ENCODE measurements at regions not wholly inside any gene's neighbourhood (a gene's known extent, or its start where the extent isn't known, plus 50 kb on each side); places are given as distances from the start of the nearest gene placed in this dataset.
"Not testable (repeated sequence)": the region's sequence is repeated elsewhere in the genome, so short reads cannot be mapped to it uniquely, and the experiment has no call there.

DNA sequence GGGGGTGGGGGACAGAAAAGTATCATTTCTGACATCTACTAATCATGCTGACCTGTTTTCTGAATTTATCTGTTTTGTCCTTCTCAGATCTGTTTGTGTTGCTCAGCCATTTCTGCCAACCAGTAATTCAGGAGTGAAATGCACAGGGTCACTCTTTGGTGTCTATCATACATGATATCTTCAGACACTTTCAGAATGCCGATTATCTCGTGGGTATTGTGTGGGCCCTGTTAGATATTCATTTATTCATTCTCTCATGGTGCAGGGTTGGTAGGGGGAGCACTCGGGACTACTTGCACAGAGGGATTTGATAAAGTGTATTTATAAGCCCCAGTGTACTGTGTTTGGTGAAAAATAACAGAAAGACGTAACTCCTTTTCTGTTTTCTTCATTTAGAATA, 101.2 kb upstream of the CITED2 start:
- DNase-seq (ENCODE audit: low read depth in 2 of 2) = no peak

DNA sequence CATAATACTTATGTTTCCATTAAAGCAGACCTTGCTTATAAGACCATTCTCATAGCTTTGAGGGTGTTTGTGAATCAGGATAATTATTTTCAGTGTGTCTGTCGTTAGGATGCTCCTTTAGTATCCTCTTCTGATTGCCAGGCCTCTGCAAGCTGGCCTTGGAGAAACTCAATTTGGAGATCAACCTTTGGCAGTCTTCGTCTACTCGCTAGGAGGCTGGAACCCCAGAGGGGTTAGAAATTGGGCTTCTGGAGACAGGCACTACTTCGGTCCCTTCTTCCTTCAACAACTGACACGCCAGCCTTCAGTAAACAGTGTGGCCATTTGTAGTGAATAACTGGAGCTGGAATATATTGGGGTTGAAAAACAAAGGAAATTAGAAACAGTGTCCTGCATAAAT, 100.8 kb upstream of the CITED2 start:
- DNase-seq (ENCODE audit: low read depth in 2 of 2) = no peak

DNA sequence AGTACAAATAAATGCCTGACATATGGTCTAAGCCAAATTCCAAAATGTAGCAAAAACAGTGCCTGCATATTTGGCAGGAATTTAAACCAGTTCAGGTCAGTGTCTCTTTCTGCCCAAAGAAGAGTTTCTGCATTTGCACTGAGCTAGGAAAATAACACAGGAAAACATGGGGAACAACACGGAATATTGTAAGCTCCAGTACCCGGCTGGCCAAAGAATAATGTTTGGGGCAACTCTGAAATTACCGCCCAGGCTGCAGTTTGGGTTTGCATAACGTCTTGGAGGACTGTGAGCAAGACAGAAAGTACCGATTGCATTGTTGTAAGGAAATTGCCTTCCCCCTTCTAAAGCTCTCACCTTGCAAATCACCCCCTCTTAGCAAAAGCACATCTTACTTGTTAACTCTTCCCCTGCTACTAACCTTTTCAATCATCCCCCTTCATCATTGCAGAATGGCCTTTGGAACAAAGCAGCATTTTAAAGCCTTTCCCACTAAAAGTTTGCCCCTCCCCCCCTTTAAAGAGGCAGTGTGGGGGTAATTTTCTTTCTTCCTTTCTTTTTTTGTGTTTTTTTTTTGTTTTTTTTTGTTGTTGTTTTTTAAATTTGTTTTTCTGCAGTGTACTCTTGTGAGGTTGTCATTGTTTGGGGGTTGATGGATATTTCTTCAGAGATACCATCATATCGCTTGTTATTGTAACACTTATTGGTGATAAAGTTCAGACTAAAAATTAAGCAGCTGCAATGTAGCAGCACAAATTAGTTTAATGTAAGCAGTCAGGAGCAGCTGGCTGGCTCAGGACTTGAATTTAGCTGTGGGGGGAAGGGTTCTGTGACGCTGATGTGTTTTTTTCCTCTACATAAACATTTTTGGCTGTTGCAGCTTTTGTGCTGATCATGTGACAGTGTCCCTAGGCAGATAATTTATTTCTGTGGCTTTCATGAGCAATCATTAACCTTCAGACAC, 100.0 kb upstream of the CITED2 start:
- DNase-seq (ENCODE audit: low read depth in 2 of 2) = no peak

DNA sequence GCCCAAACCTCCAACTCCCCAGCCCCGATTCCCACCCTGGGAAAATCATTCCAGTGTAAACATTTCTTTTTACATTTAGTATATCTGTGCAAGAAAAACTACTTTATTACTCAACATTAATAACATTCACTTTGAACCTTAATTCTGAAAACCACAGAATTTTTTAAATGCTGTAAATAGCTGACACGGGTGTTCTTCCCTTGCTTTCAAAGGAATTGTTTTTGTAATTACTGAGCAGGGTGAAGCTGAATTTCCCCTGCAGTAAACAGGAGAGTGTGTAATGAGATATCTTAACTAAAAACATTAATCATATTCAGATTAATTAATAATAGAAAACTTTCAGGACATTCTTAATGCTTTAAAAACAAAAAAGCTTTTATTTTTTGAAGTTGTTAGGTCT, 99.3 kb upstream of the CITED2 start:
- no peak for DNase-seq (ENCODE audit: low read depth in 2 of 2)

DNA sequence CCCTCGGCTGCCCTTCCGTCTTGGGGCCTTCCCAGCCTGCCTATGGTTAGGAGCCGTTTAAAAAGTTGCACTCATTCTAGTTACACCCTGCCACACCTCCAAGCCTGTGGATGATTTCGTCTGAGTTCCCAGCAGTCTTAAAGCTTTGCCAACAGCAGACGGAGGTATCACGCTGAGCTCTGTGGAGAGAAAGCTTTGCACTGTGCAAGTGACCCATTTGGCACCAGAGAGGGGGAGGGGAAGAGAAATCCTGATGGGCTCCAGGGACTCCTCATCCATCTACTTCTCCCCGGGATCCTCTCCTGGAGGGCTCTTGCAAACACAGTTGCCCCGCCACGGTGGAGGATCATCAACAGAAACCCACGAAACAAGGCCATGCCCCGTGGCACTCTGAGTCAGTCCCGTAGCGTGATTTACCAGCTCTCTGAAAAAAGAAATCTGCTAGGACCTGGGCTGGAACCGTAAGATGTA, 98.8 kb upstream of the CITED2 start:
- no peak for DNase-seq (ENCODE audit: low read depth in 2 of 2)

DNA sequence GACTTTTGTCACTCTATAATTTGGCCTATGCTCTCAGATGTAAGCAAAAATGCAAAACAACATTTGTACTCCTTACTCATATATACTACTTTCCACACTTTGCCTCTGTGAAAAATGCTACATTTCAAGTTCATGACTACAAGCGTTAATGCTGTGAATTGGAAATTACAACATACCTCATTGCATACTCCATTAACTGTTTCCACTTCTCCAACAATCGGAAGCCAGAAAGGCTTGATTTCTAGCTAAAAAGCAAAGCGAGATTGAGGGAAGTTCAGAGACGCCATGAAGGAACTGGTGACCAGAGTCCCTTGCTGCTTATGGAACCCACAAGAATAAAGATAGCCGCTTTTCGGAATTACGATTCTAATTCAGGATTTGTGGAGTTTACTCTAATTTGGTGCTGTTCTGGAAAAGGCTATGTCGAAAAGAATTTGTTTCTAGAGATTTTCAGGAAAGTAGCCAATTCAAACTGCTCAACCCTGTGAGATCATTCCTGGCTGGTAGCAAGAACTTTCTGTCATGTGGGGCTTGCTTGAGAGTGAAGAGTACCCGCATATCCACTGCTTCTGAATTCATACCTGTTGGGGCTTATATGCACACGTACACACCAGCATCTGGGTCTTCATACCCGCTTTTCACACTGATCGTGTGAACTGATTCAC, 98.0 kb upstream of the CITED2 start:
- DNase-seq (ENCODE audit: low read depth in 2 of 2) = no peak

DNA sequence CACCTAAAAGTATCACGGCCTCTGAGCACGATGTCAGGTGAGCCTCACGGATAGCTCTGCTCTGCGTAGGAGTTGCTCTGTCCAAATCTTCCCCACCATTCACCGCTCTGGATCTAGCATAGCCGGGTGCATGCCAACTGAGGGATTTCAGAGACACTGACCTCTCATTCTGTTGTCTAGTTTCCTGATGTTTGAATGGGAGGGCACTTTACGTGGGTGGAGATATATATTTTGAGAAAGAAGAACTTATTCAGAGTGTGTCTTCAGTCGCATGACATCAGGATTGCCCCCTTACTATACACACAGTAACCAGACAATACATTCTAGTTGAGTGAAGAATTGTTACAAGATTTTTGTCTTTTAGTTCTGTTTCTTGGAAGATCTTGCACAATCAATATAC, 96.5 kb upstream of the CITED2 start:
- DNase-seq (ENCODE audit: low read depth in 2 of 2) = no peak

DNA sequence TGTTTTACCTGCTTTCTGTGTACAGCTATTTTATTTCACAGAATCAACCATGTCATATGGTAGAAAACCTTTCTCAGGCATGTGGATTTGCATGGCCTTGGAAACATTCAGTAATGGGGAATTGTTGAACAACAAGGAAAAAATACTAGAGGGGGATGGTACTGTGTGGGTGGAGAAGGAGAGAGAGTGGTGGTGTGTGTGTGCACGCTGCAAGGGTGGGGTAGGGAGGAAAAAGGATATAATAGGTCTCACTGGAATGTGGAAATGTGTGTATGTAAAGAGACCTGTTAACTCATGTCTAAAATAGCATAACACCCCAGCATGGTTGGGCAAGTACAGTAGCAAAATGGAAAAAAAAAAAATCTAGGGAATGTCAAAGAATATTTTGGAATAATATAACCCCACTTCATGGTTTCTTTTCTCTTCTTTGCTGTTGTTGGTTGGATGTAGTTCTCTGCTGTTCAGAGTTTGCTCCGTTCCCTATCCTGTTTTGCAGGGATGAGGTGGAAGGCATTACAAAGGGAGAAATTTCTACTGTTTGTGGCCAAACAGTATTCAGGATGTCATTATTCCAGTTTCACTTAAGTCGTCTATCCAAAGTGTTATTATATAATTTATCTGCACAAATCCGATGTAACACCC, 93.9 kb upstream of the CITED2 start:
- no peak for DNase-seq (ENCODE audit: low read depth in 2 of 2)

DNA sequence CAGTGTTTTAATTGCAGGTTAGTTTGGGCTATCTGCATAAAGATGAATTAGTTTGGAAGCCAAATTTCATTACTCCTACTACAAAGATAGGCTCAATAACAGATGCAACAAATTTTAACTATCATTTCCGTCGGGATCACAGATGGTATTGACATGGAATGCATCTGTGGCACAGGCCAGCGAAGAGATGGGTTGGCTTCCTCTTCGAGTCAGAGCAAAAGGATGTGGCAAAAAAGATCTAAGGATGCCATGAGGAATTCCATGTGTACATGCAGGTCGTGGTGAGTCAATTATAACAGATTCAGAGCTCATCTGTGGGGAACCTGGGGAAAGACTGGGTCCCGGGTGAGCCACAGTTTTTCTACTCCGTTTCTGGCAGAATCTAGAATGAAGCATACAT, 83.0 kb upstream of the CITED2 start:
- no peak for DNase-seq (ENCODE audit: low read depth in 2 of 2)

DNA sequence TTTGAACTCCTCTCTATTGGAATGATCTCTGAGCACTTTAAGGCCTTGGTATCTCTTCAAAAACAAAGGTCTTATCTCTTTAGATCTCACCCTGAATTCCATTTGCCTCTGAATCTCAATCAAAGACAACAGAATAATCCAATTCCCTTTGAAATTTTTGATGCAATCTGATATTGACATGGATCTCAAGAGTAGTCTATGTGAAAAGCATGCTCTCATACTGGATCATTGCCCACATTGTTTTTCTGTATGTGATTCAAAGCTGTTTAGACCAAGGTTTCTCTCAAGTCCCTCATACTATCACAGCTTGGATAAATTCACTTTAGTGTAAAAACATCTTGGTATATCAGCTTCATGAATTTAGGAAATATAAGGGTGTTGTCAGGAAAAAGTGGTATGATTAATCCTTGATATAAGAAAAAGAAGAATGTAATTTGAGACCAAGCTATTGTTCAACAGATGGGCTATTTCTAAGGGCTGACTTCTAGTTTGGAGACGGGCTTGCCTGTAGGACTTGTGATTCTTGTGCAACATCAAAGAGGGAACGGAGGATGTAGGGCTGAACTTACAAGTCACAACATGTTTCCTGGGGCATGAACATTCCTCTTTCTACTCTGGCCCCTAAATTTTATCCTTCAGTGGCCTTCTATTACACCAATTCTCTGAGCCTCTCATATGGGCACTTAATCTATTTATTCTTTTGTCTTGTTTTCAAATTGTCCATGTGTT, 77.9 kb upstream of the CITED2 start:
- DNase-seq (ENCODE audit: low read depth in 2 of 2) = no peak

DNA sequence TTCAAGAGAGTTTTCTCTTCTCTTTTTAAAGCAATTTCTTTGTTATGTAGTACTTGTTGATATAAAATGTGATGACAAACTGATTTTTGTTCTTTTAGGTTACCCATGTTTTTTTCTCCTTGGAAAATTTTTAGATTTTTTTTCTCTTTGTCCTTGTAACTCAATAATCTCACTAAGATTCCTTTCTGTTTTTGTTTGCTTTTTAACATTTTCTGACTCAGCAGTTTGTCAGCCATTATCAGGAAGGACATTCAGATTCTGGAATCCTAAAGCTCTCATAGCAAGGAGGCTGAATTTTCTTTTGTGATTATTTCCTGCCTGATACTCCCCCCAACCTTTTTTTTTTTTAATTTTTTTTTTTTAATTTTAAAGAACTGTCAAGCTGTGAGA, 75.2 kb upstream of the CITED2 start:
- no peak for DNase-seq (ENCODE audit: low read depth in 2 of 2)

DNA sequence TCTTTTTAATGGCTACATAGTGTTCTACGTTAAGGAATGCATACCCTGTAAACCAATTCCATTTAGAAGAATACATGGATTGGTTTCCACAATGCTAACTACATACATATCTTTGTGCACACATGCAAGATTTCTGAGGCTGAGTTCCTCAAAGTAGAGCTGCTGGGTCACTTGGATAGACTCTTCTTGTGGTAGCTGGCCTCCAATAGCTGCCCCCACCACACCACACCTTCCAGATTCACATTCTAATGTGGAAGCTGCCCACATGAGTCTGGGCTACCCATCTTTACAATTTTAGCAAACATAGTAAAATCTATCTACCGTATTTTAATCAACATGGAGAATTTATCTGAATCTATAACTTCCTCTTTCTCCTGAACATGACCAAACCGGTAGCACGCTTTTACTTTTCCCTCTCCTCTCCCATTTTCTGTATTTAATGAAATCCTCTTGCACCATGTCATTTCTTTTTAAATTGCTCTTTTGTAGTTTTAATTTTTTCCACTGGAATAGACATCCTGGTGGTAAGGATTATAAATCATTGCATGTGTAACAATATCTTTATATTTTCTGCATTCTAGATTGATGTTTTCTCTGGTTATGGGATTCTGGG, 74.7 kb upstream of the CITED2 start:
- no peak for DNase-seq (ENCODE audit: low read depth in 2 of 2)

DNA sequence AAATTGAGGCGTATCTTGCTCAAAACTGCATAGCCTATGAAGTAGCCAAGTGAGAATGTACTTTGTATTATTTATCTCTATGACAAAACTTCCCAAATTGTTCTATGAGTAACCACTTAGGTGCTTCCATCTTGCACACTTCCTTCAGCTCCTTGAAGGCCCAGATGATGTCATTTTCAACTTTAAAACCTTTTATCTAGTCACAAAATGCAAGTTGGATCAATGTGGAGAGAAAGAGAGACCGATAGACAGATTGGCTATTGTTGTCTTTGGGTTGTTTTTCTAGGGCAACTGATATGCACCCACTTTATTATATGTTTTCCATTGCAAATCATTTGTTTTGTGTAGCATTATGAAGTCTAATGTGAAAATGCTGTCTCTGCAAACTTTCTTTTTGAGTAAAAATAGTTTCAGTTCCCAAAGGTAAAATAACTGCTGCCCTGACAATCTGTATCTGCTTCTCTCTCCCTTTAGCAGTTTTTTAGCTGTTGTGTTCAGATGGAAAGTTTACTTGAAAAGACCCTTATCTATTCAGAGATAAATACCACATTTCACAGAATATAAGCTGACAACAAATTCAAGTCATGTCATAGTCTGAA, 73.7 kb upstream of the CITED2 start:
- no peak for DNase-seq (ENCODE audit: low read depth in 2 of 2)

DNA sequence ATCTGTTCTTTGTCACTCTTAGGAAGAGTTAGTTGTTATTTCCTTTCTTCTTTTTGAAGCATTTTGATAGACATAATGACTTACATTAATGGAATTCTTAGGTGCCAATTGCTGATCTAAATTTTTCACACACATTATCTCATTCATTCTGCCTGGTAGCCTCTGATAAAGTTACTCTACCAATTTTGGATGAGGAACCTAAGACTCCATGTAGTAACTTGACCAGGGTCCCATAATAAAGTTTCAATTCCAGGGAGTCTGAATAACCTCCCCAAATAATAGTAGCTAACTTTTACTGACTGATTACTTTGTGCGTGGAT, 73.2 kb upstream of the CITED2 start:
- DNase-seq (ENCODE audit: low read depth in 2 of 2) = no peak

DNA sequence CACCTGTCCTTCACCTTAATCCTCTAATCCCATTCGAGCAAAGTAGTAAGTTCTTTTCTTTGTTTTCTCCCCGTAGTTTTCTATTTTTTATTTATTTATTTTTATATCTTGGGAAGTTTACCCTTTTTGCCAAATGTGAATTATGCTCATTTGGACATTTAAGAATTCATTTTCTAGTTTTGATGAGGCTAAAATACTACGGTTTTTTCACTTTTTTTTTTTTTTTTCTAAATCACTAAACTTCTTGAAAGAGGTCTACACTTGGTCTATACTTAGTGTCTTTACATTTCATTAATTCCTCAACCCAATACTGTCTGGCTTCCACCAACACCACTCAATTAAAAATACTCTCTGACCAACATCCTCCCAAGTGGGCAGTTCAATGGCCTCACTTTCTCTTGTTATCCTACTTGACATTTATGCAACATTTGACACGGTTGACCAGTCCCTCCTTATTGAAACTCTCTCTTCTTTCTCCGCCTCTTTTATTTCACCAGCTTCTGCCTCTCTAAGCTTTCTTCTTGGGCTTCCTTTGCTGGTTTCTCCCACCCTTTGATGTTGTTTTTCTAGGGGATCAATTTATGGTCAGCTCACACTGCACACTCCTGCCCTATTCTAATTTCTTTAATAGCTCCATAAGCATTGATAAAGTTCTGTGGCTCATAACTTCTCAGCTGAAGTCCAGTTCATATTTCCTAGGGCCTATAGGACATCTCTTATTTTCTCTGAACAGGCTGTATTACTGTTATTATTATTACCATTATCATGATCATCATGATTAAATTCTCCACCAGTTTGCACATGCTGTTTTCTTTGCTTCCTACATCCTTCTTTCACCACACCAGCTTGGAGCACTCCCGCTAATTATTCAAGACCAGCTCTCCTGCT, 72.6 kb upstream of the CITED2 start:
- no peak for DNase-seq (ENCODE audit: low read depth in 2 of 2)

DNA sequence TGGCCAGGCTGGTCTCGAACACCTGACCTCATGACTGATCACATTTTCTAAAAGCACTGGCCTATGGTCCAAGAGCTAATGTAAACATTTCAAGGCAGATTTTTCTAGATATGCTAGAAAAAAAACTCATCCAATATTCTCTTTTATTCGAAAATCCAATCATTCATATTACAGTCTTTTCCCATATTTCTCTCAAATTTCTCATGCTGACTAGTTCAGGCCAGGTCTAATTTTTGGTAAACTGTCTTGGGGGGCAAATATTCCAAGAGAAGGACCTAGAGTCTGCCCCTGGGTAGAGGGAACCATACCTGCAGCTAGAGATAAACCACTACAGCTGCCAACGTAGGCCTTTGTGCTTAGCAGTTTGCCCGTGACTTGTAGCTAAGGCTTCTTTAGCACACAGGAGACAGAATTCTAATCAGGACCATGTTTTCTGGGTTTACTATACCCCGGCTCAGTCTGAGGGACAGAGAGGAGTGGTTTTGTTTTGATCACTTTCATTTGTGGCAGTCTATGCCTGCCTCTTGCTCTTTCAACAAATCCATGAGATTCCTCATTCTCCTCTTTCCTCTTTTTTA, 71.8 kb upstream of the CITED2 start:
- DNase-seq (ENCODE audit: low read depth in 2 of 2) = no peak

DNA sequence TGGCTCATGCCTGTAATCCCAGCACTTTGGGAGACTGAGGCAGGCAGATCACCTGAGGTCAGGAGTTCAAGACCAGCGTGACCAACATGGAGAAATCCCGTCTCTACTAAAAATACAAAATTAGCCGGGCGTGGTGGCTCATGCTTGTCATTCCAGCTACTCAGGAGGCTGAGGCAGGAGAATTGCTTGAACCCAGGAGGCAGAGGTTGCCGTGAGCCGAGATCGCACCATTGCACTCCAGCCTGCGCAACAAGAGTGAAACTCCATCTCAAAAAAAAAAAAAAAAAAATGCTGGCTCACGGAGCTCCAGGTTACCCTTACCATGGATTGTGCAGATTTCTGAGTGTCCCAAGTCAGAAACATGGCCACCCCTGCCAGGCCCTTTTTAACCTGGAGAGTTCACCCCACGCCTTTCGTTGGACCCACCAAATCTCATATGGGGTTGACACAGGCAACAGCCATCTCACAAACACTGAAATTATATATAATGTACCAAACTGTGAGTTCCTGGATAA, 69.9 kb upstream of the CITED2 start:
- not testable (repeated sequence) for DNase-seq (ENCODE audit: low read depth in 2 of 2)

DNA sequence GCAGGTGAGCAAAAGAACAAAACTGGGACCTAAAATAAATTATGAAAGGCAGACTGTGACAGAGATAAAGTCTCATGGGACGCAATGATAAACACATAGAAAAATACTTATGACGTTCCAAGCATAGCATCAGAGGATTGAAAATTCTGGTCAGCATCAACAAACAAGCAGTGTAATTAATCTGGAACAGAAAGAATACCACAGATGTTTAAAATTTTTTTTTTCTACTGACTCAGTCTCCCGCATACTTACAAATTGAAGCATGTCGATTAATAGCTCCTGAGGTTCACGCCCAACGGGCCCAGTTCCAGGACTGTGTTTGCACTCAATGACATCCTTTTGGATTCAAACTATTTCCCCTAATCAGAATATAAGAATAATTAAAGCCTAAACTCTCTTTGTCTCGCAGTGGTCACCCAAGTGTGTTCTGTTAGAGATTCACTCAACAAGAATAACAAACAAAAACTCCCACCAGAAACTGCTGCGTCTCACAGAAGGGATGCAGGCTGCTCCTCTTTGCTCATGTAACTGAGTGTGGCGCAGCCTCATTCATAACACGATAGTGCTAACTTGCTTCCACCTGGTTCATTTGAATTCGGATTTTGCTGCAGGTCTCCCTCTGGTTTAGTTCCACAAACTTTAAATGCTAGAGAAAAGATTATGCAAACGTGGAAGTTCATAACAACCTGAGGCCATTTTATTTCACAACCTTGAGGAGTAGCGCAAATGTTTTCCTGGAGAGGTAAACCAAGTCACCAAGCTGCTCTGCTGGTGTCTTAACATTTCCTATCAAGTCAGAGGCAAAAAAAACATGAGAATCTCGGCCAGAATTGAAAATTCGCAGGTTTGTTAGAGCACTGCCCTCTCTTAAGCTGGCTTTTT, 69.0 kb upstream of the CITED2 start:
- no peak for DNase-seq (ENCODE audit: low read depth in 2 of 2)

All from stimulated activated CD8-positive, alpha-beta memory T cell treated with anti-CD3 and anti-CD28 coated beads, Interleukin-7, amount 100 ng/mL, for 4 hours (primary cell).